ENCODE measurements at regions not wholly inside any gene's neighbourhood (a gene's known extent, or its start where the extent isn't known, plus 50 kb on each side); places are given as distances from the start of the nearest gene placed in this dataset.

DNA sequence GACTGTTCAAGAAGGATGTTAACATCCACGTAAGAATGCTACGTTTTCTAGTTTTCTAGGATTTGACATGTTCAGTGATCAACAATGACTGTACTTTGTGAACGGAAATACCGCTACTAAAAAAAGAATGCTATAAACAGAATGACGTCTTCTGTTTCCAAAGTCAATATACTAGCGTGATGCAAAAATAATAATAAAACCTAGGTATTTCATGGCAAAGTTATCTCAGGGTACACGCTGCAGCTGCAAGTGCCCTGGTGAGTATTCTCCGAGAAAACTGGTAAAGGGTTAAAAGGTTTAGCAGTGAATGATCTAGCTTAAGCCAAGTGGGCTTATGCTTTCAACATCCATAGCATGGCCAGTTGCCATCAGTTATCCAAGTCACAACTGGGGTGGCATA lies 653.3 kb upstream of the PFKP start:
- DNase-seq (ENCODE audit: low spot score in 2 of 2) = no peak
- TF ChIP-seq CTCF (IDR thresholded peaks at IDR 0.05) (no peak), POLR2A (IDR thresholded peaks at IDR 0.05) (no peak), POLR2AphosphoS5 (IDR thresholded peaks at IDR 0.05) (no peak)
- Histone ChIP-seq H3K36me3 (no peaks in the 10 kb centered on the region), H3K27me3 (no peaks in the 10 kb centered on the region), H3K4me1 (no peaks in the 10 kb centered on the region), H3K27ac (no peak overlapping the region), H3K9me3 (no peaks in the 10 kb centered on the region), H3K4me3 (no peak overlapping the region)
- intact Hi-C loops (cut with DNase I; ENCODE audit: low total_unique reads) = no loop called here

- TF ChIP-seq CTCF (IDR thresholded peaks at IDR 0.05) = no peak
- no peak for TF ChIP-seq POLR2AphosphoS5 (IDR thresholded peaks at IDR 0.05)
- TF ChIP-seq POLR2A (IDR thresholded peaks at IDR 0.05) = no peak
- H3K4me1 ChIP-seq = no peaks in the 10 kb centered on the region
- no peaks in the 10 kb centered on the region for H3K36me3 ChIP-seq
- no peak for DNase-seq (ENCODE audit: low spot score in 2 of 2)
- intact Hi-C loops (cut with DNase I; ENCODE audit: low total_unique reads) = no loop called here
- H3K4me3 ChIP-seq = no peak overlapping the region
- peaks cover 0 to 7% of the 10 kb centered on the region in 2 donors for H3K27me3 ChIP-seq
- H3K27ac ChIP-seq = no peak overlapping the region
- H3K9me3 ChIP-seq = no peaks in the 10 kb centered on the region
Measured at GRCh38 chr10:2410049-2410448, 657.3 kb upstream of the PFKP start.

GRCh38 chr10:2401459-2401858 lies 664.1 kb upstream of the ADARB2 start:
- TF ChIP-seq CTCF (IDR thresholded peaks at IDR 0.05) = no peak
- no peak for TF ChIP-seq POLR2A (IDR thresholded peaks at IDR 0.05)
- no peak for TF ChIP-seq POLR2AphosphoS5 (IDR thresholded peaks at IDR 0.05)
- DNase-seq (ENCODE audit: low spot score in 2 of 2) = no peak

GRCh38 chr10:2399482-2399881 lies 662.2 kb upstream of the ADARB2 start:
- H3K27ac ChIP-seq = no peak overlapping the region
- intact Hi-C loops (cut with DNase I; ENCODE audit: low total_unique reads) = no loop called here
- no peaks in the 10 kb centered on the region for H3K36me3 ChIP-seq
- H3K4me1 ChIP-seq = no peaks in the 10 kb centered on the region
- no peaks in the 10 kb centered on the region for H3K9me3 ChIP-seq
- no peak for DNase-seq (ENCODE audit: low spot score in 2 of 2)
- H3K27me3 ChIP-seq = peaks cover 0 to 6% of the 10 kb centered on the region in 2 donors
- no peak overlapping the region for H3K4me3 ChIP-seq
- TF ChIP-seq POLR2AphosphoS5 (IDR thresholded peaks at IDR 0.05) (no peak), POLR2A (IDR thresholded peaks at IDR 0.05) (no peak), CTCF (IDR thresholded peaks at IDR 0.05) (no peak)

More at GRCh38 chr10:2401459-2401858, 664.1 kb upstream of the ADARB2 start:
- H3K27ac ChIP-seq = no peak overlapping the region
- H3K4me3 ChIP-seq = no peak overlapping the region
- no peaks in the 10 kb centered on the region for H3K9me3 ChIP-seq
- no peaks in the 10 kb centered on the region for H3K36me3 ChIP-seq
- intact Hi-C loops (cut with DNase I; ENCODE audit: low total_unique reads) = no loop called here
- H3K27me3 ChIP-seq = peaks cover 0 to 10% of the 10 kb centered on the region in 2 donors
- H3K4me1 ChIP-seq = no peaks in the 10 kb centered on the region

- Histone ChIP-seq H3K9me3 (no peaks in the 10 kb centered on the region), H3K27me3 (peaks cover 0 to 9% of the 10 kb centered on the region in 2 donors), H3K36me3 (no peaks in the 10 kb centered on the region), H3K27ac (no peak overlapping the region), H3K4me1 (no peaks in the 10 kb centered on the region), H3K4me3 (no peak overlapping the region)
- no peak for DNase-seq (ENCODE audit: low spot score in 2 of 2)
- intact Hi-C loops (cut with DNase I; ENCODE audit: low total_unique reads) = no loop called here
- no peak for TF ChIP-seq CTCF (IDR thresholded peaks at IDR 0.05)
- TF ChIP-seq POLR2AphosphoS5 (IDR thresholded peaks at IDR 0.05) = no peak
- TF ChIP-seq POLR2A (IDR thresholded peaks at IDR 0.05) = no peak
Measured at GRCh38 chr10:2392145-2392812, 655.0 kb upstream of the ADARB2 start.
